Psoas muscle (tissue), 7 donors: ENCODE measurements at regions not wholly inside any gene's neighbourhood (a gene's known extent, or its start where the extent isn't known, plus 50 kb on each side); places are given as distances from the start of the nearest gene placed in this dataset.

Source experiments
- ATAC-seq, 4 donors: fragments of 200-7000 bp; cut with Tn5 transposase; one replicate each; pipeline ENCODE4 v1.9.1; 2020; ENCODE audit warnings: moderate library complexity in 3 of 4, mild to moderate bottlenecking in 2 of 4
- DNase-seq, 2 donors: peaks; one replicate each; pipeline ENCODE4 v3.0.0-alpha.2; 2020
- H3K27ac ChIP-seq: fragments of 200-600 bp; one replicate; pipeline ENCODE4 v1.8.0; 2022
- H3K27me3 ChIP-seq, 3 donors: fragments of 200-600 bp in 1 of 3; one replicate each; pipeline versions ENCODE4 v1.6.1 to v1.8.0; 2013 to 2022; ENCODE audit warnings: low read length in 2 of 3, mild to moderate bottlenecking in 2 of 3, moderate library complexity in 1 of 3; ENCODE audit not compliant: insufficient read depth in 3 of 3
- H3K36me3 ChIP-seq, 2 donors: fragments of 200-600 bp in 1 of 2; one replicate each; pipeline versions ENCODE4 v1.6.1 to v1.8.0; 2013 to 2022; ENCODE audit warnings: low read depth in 1 of 2, mild to moderate bottlenecking in 1 of 2, moderate library complexity in 1 of 2; ENCODE audit not compliant: insufficient read depth in 1 of 2
- H3K4me1 ChIP-seq: fragments of 200-600 bp; one replicate; pipeline ENCODE4 v1.8.0; 2022
- H3K4me3 ChIP-seq: fragments of 200-600 bp; one replicate; pipeline ENCODE4 v1.8.0; 2022; ENCODE audit warnings: mild to moderate bottlenecking
- H3K9me3 ChIP-seq: fragments of 200-600 bp; one replicate; pipeline ENCODE4 v1.8.0; 2022
- CTCF ChIP-seq: fragments of 200-600 bp; IDR thresholded peaks from one replicate; pipeline ENCODE4 v1.8.0; 2022; ENCODE audit warnings: antibody characterized with exemption
- WGBS, 3 donors: extraction: QIAGEN DNeasy Blood & Tissue Kit; methylation state at CpG; one replicate each; pipeline versions ENCODE4 v1.1.6 to v1.1.7; 2013; 5-methylcytosine and 5-hydroxymethylcytosine counted together
- intact Hi-C, 2 donors: fragments of 100-400 bp; cut with DNase I; formaldehyde crosslinking; loops; one replicate each; pipeline versions ENCODE4 v1.11.0 to v1.14.2; 2022
- donor health status: healthy with polysubstance abuse.
- donor health status: DM: no; HTN: no; CAD: no; lungs with moderate emphysema.
- donor health status: Bipolar disorder and iron deficiency.
- donor health status: healthy.
- donor health status: DM: yes; HTN: yes; CAD: no.
- donor health status: DM: no; HTN: no; CAD: no.
- donor health status: DM: yes; HTN: yes; CAD: no.

GRCh38 chr10:7471720-7472367 lies 61.0 kb upstream of the SFMBT2 start:
- H3K9me3 ChIP-seq, result no peaks in the 10 kb centered on the region
- intact Hi-C loops, result no loop called here
- 16 to 31% (median 27%) methylated on average over 9 of the region's 9 CpGs for WGBS, 3 donors
- peaks cover 2 to 8% (median 7%) of the 10 kb centered on the region in 3 donors for H3K27me3 ChIP-seq
- no peak for ATAC-seq
- H3K4me1 ChIP-seq, result no peaks in the 10 kb centered on the region
- H3K36me3 ChIP-seq, result no peaks in the 10 kb centered on the region
- H3K4me3 ChIP-seq, result no peak overlapping the region
- no peak for DNase-seq
- no peak for TF ChIP-seq CTCF
- H3K27ac ChIP-seq, result no peak overlapping the region

- Histone ChIP-seq H3K4me3 (no peak overlapping the region), H3K36me3 (no peaks in the 10 kb centered on the region), H3K27ac (no peak overlapping the region), H3K4me1 (no peaks in the 10 kb centered on the region), H3K27me3 (peaks cover under 1 to 8% (median 7%) of the 10 kb centered on the region in 3 donors), H3K9me3 (no peaks in the 10 kb centered on the region)
- WGBS, 3 donors, result 82 to 94% (median 86%) methylated on average over 2 of the region's 2 CpGs
- no peak for TF ChIP-seq CTCF
- DNase-seq (no peak), ATAC-seq (no peak)
- intact Hi-C loops, result no loop called here
These were observed 59.5 kb upstream of the SFMBT2 start for GRCh38 chr10:7470371-7470770.

- Histone ChIP-seq H3K4me1 (no peaks in the 10 kb centered on the region), H3K27ac (no peak overlapping the region), H3K36me3 (no peaks in the 10 kb centered on the region), H3K4me3 (no peak overlapping the region), H3K9me3 (no peaks in the 10 kb centered on the region), H3K27me3 (peaks cover 0 to 7% (median 4%) of the 10 kb centered on the region in 3 donors)
- no peak for TF ChIP-seq CTCF
- no peak for ATAC-seq
- DNase-seq, result no peak
- 54 to 56% (median 55%) methylated on average over 7 of the region's 7 CpGs for WGBS, 3 donors
- intact Hi-C loops, result no loop called here
These were observed 56.3 kb upstream of the SFMBT2 start for GRCh38 chr10:7467031-7467667.

GRCh38 chr10:7464691-7465090 lies 53.9 kb upstream of the SFMBT2 start:
- Histone ChIP-seq H3K27ac (no peak overlapping the region), H3K4me3 (no peak overlapping the region), H3K4me1 (no peaks in the 10 kb centered on the region), H3K36me3 (no peaks in the 10 kb centered on the region), H3K27me3 (peaks cover 0 to 7% (median 4%) of the 10 kb centered on the region in 3 donors), H3K9me3 (no peaks in the 10 kb centered on the region)
- DNase-seq (no peak), ATAC-seq (no peak)
- WGBS, 3 donors, result 69 to 86% (median 69%) methylated on average over 8 of the region's 8 CpGs
- intact Hi-C loops, result no loop called here
- no peak for TF ChIP-seq CTCF
